ENCODE measurements at regions not wholly inside any gene's neighbourhood (a gene's known extent, or its start where the extent isn't known, plus 50 kb on each side); places are given as distances from the start of the nearest gene placed in this dataset.

DNA sequence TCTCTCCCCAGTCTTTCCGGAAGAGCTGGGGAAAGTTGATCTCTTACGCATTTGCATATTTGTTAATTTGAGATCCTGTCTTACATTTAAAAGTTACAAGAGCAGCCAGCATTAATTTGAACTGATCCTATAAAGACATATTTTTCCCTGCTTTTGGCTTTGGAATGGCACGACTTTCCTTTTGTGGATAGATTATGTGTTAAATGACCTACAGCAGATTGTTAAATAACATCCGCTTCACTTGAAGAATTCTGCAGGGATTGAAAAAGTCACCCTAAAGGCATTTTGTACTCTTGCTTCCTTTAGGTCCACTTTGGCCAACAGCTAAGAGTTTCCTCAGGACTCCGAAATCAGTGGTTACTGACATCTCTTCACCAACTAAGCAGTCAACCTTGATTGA is 334.0 kb downstream of the TBC1D4 start:
- DNase-seq: no peak
- Histone ChIP-seq H3K9me2 (replicated peaks; ENCODE audit: insufficient read depth, low read length) (no peaks in the 10 kb centered on the region), H3K4me3 (ENCODE audit: low read length) (no peak overlapping the region), H3K4me1 (ENCODE audit: low read length) (no peaks in the 10 kb centered on the region), H3K9me3 (replicated peaks; ENCODE audit: insufficient read depth, low read length) (no peaks in the 10 kb centered on the region), H3F3A (ENCODE audit: insufficient read depth, low read length) (no peaks in the 10 kb centered on the region), H3K27me3 (replicated peaks; ENCODE audit: insufficient read depth, low read length) (no peaks in the 10 kb centered on the region), H3K4me2 (ENCODE audit: low read depth, low read length) (no peak overlapping the region), H2AFZ (ENCODE audit: low read length) (no peak overlapping the region), H3K27ac (ENCODE audit: low read length) (no peak overlapping the region), H3K9ac (ENCODE audit: low read length) (no peak overlapping the region), H3K79me2 (ENCODE audit: low read length) (no peaks in the 10 kb centered on the region), H3K36me3 (replicated peaks; ENCODE audit: insufficient read depth, low read length) (no peaks in the 10 kb centered on the region), H4K20me1 (ENCODE audit: insufficient read depth, low read length) (no peaks in the 10 kb centered on the region)
- no peak for TF ChIP-seq EZH2 (optimal IDR thresholded peaks at IDR 0.05; ENCODE audit: low read depth, low read length)
- TF ChIP-seq EZH2phosphoT487 (IDR thresholded peaks at IDR 0.05; ENCODE audit: low read length): no peak
- TF ChIP-seq, protein P1, sequence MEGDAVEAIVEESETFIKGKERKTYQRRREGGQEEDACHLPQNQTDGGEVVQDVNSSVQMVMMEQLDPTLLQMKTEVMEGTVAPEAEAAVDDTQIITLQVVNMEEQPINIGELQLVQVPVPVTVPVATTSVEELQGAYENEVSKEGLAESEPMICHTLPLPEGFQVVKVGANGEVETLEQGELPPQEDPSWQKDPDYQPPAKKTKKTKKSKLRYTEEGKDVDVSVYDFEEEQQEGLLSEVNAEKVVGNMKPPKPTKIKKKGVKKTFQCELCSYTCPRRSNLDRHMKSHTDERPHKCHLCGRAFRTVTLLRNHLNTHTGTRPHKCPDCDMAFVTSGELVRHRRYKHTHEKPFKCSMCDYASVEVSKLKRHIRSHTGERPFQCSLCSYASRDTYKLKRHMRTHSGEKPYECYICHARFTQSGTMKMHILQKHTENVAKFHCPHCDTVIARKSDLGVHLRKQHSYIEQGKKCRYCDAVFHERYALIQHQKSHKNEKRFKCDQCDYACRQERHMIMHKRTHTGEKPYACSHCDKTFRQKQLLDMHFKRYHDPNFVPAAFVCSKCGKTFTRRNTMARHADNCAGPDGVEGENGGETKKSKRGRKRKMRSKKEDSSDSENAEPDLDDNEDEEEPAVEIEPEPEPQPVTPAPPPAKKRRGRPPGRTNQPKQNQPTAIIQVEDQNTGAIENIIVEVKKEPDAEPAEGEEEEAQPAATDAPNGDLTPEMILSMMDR (IDR thresholded peaks at IDR 0.05; ENCODE audit: low read length): no peak

DNA sequence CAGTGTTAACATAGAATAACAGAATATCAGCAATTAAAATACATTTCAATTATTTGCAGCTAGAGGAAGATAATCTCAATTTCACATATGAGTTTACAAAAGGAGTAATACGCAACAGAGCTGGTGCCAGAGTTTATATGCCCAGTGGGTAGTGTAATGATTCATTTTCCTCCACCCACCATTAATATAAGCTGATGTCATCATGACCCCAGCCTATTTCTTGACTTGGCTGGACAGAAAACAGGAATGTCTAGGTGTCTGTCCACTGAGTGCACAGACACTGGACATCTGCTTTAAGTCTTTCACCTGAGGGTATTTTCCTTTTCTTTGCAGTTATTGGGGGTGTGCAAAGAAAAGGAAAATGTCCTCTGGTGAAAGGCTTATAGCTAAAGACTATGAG is 335.5 kb downstream of the TBC1D4 start:
- no peak overlapping the region for H3K9ac ChIP-seq (ENCODE audit: low read length)
- H3K36me3 ChIP-seq (replicated peaks; ENCODE audit: insufficient read depth, low read length): no peaks in the 10 kb centered on the region
- H4K20me1 ChIP-seq (ENCODE audit: insufficient read depth, low read length): no peaks in the 10 kb centered on the region
- H3K4me3 ChIP-seq (ENCODE audit: low read length): no peak overlapping the region
- no peak overlapping the region for H3K27ac ChIP-seq (ENCODE audit: low read length)
- DNase-seq: no peak
- no peaks in the 10 kb centered on the region for H3K79me2 ChIP-seq (ENCODE audit: low read length)
- TF ChIP-seq, protein P1 (IDR thresholded peaks at IDR 0.05; ENCODE audit: low read length): no peak
- TF ChIP-seq EZH2phosphoT487 (IDR thresholded peaks at IDR 0.05; ENCODE audit: low read length): no peak
- no peak for TF ChIP-seq EZH2 (optimal IDR thresholded peaks at IDR 0.05; ENCODE audit: low read depth, low read length)
- H2AFZ ChIP-seq (ENCODE audit: low read length): no peak overlapping the region
- no peaks in the 10 kb centered on the region for H3K9me2 ChIP-seq (replicated peaks; ENCODE audit: insufficient read depth, low read length)
- H3F3A ChIP-seq (ENCODE audit: insufficient read depth, low read length): no peaks in the 10 kb centered on the region
- H3K4me1 ChIP-seq (ENCODE audit: low read length): no peaks in the 10 kb centered on the region
- H3K9me3 ChIP-seq (replicated peaks; ENCODE audit: insufficient read depth, low read length): no peaks in the 10 kb centered on the region
- H3K27me3 ChIP-seq (replicated peaks; ENCODE audit: insufficient read depth, low read length): no peaks in the 10 kb centered on the region
- H3K4me2 ChIP-seq (ENCODE audit: low read depth, low read length): no peak overlapping the region

DNA sequence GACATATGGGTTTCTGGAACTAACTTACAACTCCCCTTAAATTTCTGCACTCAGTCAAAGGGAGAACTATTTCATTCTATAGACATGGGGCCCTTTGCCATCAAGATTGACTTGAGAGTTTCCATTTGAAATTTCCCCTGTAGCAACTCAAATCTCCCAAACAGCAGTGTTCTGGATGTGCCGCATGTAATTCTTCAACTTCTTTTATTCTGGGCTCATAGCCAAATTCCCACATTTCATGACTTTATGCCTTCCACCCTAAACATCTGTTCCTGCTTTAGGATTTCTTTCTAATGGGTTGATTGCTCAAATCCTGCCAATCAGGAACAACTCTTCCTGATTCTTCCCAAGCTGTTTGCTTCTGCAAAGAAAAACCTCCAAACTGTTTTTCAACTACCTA is 336.0 kb downstream of the TBC1D4 start:
- no peak for DNase-seq
- H3K4me1 ChIP-seq (ENCODE audit: low read length): no peaks in the 10 kb centered on the region
- no peak overlapping the region for H3K27ac ChIP-seq (ENCODE audit: low read length)
- no peaks in the 10 kb centered on the region for H4K20me1 ChIP-seq (ENCODE audit: insufficient read depth, low read length)
- no peak overlapping the region for H3K4me2 ChIP-seq (ENCODE audit: low read depth, low read length)
- no peak overlapping the region for H3K9ac ChIP-seq (ENCODE audit: low read length)
- no peak overlapping the region for H3K4me3 ChIP-seq (ENCODE audit: low read length)
- no peaks in the 10 kb centered on the region for H3K9me3 ChIP-seq (replicated peaks; ENCODE audit: insufficient read depth, low read length)
- no peaks in the 10 kb centered on the region for H3K27me3 ChIP-seq (replicated peaks; ENCODE audit: insufficient read depth, low read length)
- no peak overlapping the region for H2AFZ ChIP-seq (ENCODE audit: low read length)
- H3K79me2 ChIP-seq (ENCODE audit: low read length): no peaks in the 10 kb centered on the region
- H3K36me3 ChIP-seq (replicated peaks; ENCODE audit: insufficient read depth, low read length): no peaks in the 10 kb centered on the region
- H3K9me2 ChIP-seq (replicated peaks; ENCODE audit: insufficient read depth, low read length): no peaks in the 10 kb centered on the region
- H3F3A ChIP-seq (ENCODE audit: insufficient read depth, low read length): no peaks in the 10 kb centered on the region
- TF ChIP-seq EZH2 (optimal IDR thresholded peaks at IDR 0.05; ENCODE audit: low read depth, low read length) (no peak), EZH2phosphoT487 (IDR thresholded peaks at IDR 0.05; ENCODE audit: low read length) (no peak)
- TF ChIP-seq, protein P1 (IDR thresholded peaks at IDR 0.05; ENCODE audit: low read length): no peak
